ENCODE measurements at regions not wholly inside any gene's neighbourhood (a gene's known extent, or its start where the extent isn't known, plus 50 kb on each side); places are given as distances from the start of the nearest gene placed in this dataset.

DNA sequence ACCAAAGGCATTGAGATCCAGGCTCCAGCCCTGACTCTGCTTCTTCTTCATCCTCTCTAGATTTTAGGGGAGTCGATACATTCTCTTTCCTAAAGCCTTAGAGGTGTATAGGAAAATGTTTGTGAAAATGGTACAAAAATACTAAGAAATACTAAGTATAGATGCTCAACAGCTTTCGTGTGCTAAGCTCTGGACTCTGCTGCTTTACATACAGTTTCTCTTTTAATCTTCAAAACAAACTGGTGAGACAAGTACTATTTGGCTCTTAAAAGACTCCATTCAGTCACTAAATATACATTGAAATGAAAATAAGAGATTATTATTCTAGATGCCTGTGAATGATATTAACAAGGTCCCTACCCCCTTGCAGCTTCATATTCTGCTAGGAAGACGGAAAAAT is 174.5 kb upstream of the TRPM3 start:
- no peak overlapping the region for H3K14ac ChIP-seq (ENCODE audit: insufficient read length)
- H3K4me1 ChIP-seq (replicated peaks in 1 of 4; ENCODE audit: control insufficient read depth in 3 of 4, insufficient read depth in 4 of 4, low read length in 3 of 4) = no peaks in the 10 kb centered on the region
- no peaks in the 10 kb centered on the region for H3K27me3 ChIP-seq (replicated peaks in 1 of 4; ENCODE audit: control insufficient read depth in 3 of 4, extremely low read depth in 1 of 4, insufficient read depth in 3 of 4, low read length in 3 of 4)
- WGBS, 2 experiments (ENCODE audit: extremely low coverage in 1 of 2, insufficient coverage in 1 of 2, insufficient read length in 1 of 2, insufficient replicate concordance in 2 of 2, low coverage in 1 of 2, low lambda C conversion rate in 2 of 2, missing lambda C conversion rate in 1 of 2) = 92% methylated on average over 3 of the region's 3 CpGs; no CpG with 5 or more reads in 1 of the 2 experiments
- no peak overlapping the region for H3K4me2 ChIP-seq (ENCODE audit: insufficient read depth in 1 of 2, low read depth in 2 of 2, low read length in 2 of 2)
- no peaks in the 10 kb centered on the region for H3K23me2 ChIP-seq (ENCODE audit: low read depth, low read length)
- FAIRE-seq (no peak), DNase-seq (ENCODE audit: low read depth in 1 of 2, low spot score in 2 of 2) (no peak)
- no peak overlapping the region for H2AFZ ChIP-seq (ENCODE audit: low read length)
- CTCF ChIA-PET (ENCODE audit: partially characterized antibody) = interaction anchor here (3.1 kb wide), 1 partner anchor 12 kb away, joined by 16 read pairs; no protein-coding TSS in a partner anchor
- H3K23ac ChIP-seq (ENCODE audit: insufficient read length) = no peak overlapping the region
- TF ChIP-seq CREB1 (IDR thresholded peaks at IDR 0.05) (no peak), SP1 (IDR thresholded peaks at IDR 0.05; ENCODE audit: low read depth, low read length) (no peak), RBBP5 (IDR thresholded peaks at IDR 0.05; ENCODE audit: borderline replicate concordance, low read depth, low read length) (no peak), POLR2AphosphoS5 (IDR thresholded peaks at IDR 0.05; ENCODE audit: low read depth, low read length) (no peak), EP300 (IDR thresholded peaks at IDR 0.05; ENCODE audit: borderline replicate concordance in 1 of 2, low read depth in 2 of 2, low read length in 2 of 2) (no peak), ASH2L (IDR thresholded peaks at IDR 0.05; ENCODE audit: low read length) (no peak), MAFK (IDR thresholded peaks at IDR 0.05; ENCODE audit: low read depth, low read length) (no peak), JUND (IDR thresholded peaks at IDR 0.05; ENCODE audit: low read length) (no peak)
- TF ChIP-seq, protein P1, sequence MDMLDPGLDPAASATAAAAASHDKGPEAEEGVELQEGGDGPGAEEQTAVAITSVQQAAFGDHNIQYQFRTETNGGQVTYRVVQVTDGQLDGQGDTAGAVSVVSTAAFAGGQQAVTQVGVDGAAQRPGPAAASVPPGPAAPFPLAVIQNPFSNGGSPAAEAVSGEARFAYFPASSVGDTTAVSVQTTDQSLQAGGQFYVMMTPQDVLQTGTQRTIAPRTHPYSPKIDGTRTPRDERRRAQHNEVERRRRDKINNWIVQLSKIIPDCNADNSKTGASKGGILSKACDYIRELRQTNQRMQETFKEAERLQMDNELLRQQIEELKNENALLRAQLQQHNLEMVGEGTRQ (IDR thresholded peaks at IDR 0.05; ENCODE audit: low read length) = no peak
- H3K36me3 ChIP-seq (ENCODE audit: control insufficient read depth in 2 of 4, insufficient read depth in 4 of 4, low read length in 3 of 4) = no peaks in the 10 kb centered on the region
- no peak overlapping the region for H2AK5ac ChIP-seq (ENCODE audit: low read depth, low read length)
- no peak overlapping the region for H2BK5ac ChIP-seq (ENCODE audit: low read depth, low read length)
- no peak overlapping the region for H4K5ac ChIP-seq (ENCODE audit: insufficient read length, low read depth, low read length)
- no peak overlapping the region for H3K4me3 ChIP-seq (ENCODE audit: extremely low read depth in 1 of 4, insufficient read depth in 2 of 4, low read depth in 3 of 4, low read length in 4 of 4)
- no peaks in the 10 kb centered on the region for H3K79me1 ChIP-seq (ENCODE audit: low read depth, low read length)
- no peak overlapping the region for H3K27ac ChIP-seq (ENCODE audit: low read depth, low read length)
- H3K56ac ChIP-seq (replicated peaks; ENCODE audit: insufficient read length, low read depth, low read length) = no peak overlapping the region
- no peak overlapping the region for H2BK20ac ChIP-seq (ENCODE audit: low read length)
- no peaks in the 10 kb centered on the region for H3K9me3 ChIP-seq (ENCODE audit: insufficient read depth in 2 of 2, low read depth in 1 of 2, low read length in 1 of 2)
- H4K8ac ChIP-seq (ENCODE audit: extremely low read depth, insufficient read depth, low read length) = no peak overlapping the region
- H2BK12ac ChIP-seq (ENCODE audit: low read depth, low read length) = no peak overlapping the region
- H3K18ac ChIP-seq (ENCODE audit: extremely low read depth, low read length) = no peak overlapping the region
- POLR2A ChIA-PET (ENCODE audit: partially characterized antibody) = no interaction called here
- no peak overlapping the region for H3K9ac ChIP-seq (replicated peaks in 1 of 4; ENCODE audit: extremely low read depth in 1 of 4, low read depth in 3 of 4, low read length in 3 of 4)
- no peak overlapping the region for H3K4ac ChIP-seq (replicated peaks; ENCODE audit: insufficient read length, low read depth, low read length)
- no peaks in the 10 kb centered on the region for H3K79me2 ChIP-seq (ENCODE audit: control insufficient read depth in 1 of 2, insufficient read depth in 2 of 2, low read length in 2 of 2)
- H2BK15ac ChIP-seq (ENCODE audit: low read length) = no peak overlapping the region
- no peaks in the 10 kb centered on the region for H4K20me1 ChIP-seq (replicated peaks in 1 of 2; ENCODE audit: control insufficient read depth in 1 of 2, insufficient read depth in 2 of 2, low read length in 2 of 2)
- no peak overlapping the region for H2BK120ac ChIP-seq (replicated peaks; ENCODE audit: low read depth, low read length)
- no peak overlapping the region for H4K91ac ChIP-seq (replicated peaks; ENCODE audit: insufficient read length, low read length)
